Large intestine (tissue), 3 donors: ENCODE measurements at regions not wholly inside any gene's neighbourhood (a gene's known extent, or its start where the extent isn't known, plus 50 kb on each side); places are given as distances from the start of the nearest gene placed in this dataset.

Experiments
- DNase-seq, 2 donors: peaks; one replicate each; pipeline versions ENCODE4 v3.0.0 to v3.0.0-alpha.2; 2013
- H3K27ac ChIP-seq: one replicate; pipeline ENCODE4 v1.5.1; 2013; ENCODE audit warnings: low read length
- H3K27me3 ChIP-seq: 2 replicates; pipeline ENCODE4 v1.6.1; 2013; ENCODE audit warnings: low read length; ENCODE audit not compliant: control insufficient read depth, insufficient read depth
- H3K36me3 ChIP-seq: 2 replicates; pipeline ENCODE4 v1.6.1; 2013; ENCODE audit warnings: low read length; ENCODE audit not compliant: control insufficient read depth, insufficient read depth
- H3K4me1 ChIP-seq: one replicate; pipeline ENCODE4 v1.6.1; 2013; ENCODE audit warnings: low read length; ENCODE audit not compliant: control insufficient read depth, insufficient read depth
- H3K4me3 ChIP-seq: one replicate; pipeline ENCODE4 v1.5.1; 2013; ENCODE audit warnings: low read length
- H3K9me3 ChIP-seq: one replicate; pipeline ENCODE4 v1.6.1; 2013; ENCODE audit warnings: mild to moderate bottlenecking, low read depth, low read length, moderate library complexity; ENCODE audit not compliant: control insufficient read depth
- WGBS: methylation state at CpG from one replicate; pipeline ENCODE4 v1.1.5; 2013; ENCODE audit warnings: low lambda C conversion rate; ENCODE audit not compliant: insufficient coverage; 5-methylcytosine and 5-hydroxymethylcytosine counted together

- no peak for DNase-seq
- Histone ChIP-seq H3K27ac (no peak overlapping the region), H3K27me3 (no peaks in the 10 kb centered on the region), H3K4me1 (no peaks in the 10 kb centered on the region), H3K4me3 (no peak overlapping the region), H3K9me3 (no peaks in the 10 kb centered on the region), H3K36me3 (no peaks in the 10 kb centered on the region)
- WGBS: no CpG with 5 or more reads among the region's 8 CpGs
Observed at GRCh38 chr18:76668119-76668518, 154.2 kb upstream of the ZNF236 start.

- Histone ChIP-seq H3K27me3 (no peaks in the 10 kb centered on the region), H3K36me3 (no peaks in the 10 kb centered on the region), H3K4me3 (no peak overlapping the region), H3K27ac (no peak overlapping the region), H3K9me3 (no peaks in the 10 kb centered on the region), H3K4me1 (no peaks in the 10 kb centered on the region)
- no CpG with 5 or more reads among the region's 12 CpGs for WGBS
- no peak for DNase-seq
Observed at GRCh38 chr18:76667603-76668002, 154.8 kb upstream of the ZNF236 start.

- no peaks in the 10 kb centered on the region for H3K36me3 ChIP-seq
- DNase-seq: no peak
- H3K4me3 ChIP-seq: no peak overlapping the region
- H3K4me1 ChIP-seq: no peaks in the 10 kb centered on the region
- H3K9me3 ChIP-seq: no peaks in the 10 kb centered on the region
- no peak overlapping the region for H3K27ac ChIP-seq
- H3K27me3 ChIP-seq: no peaks in the 10 kb centered on the region
- 92% methylated on average over 2 of the region's 7 CpGs for WGBS
Observed at GRCh38 chr18:76662626-76663025, 159.7 kb upstream of the ZNF236 start.

- Histone ChIP-seq H3K9me3 (no peaks in the 10 kb centered on the region), H3K27me3 (no peaks in the 10 kb centered on the region), H3K4me1 (no peaks in the 10 kb centered on the region), H3K36me3 (no peaks in the 10 kb centered on the region), H3K27ac (no peak overlapping the region), H3K4me3 (no peak overlapping the region)
- no CpG with 5 or more reads among the region's 9 CpGs for WGBS
- no peak for DNase-seq
Observed at GRCh38 chr18:76660571-76661192, 161.7 kb upstream of the ZNF236 start.

- Histone ChIP-seq H3K4me1 (no peaks in the 10 kb centered on the region), H3K4me3 (no peak overlapping the region), H3K36me3 (no peaks in the 10 kb centered on the region), H3K27ac (no peak overlapping the region), H3K9me3 (no peaks in the 10 kb centered on the region), H3K27me3 (no peaks in the 10 kb centered on the region)
- no peak for DNase-seq
- no CpG with 5 or more reads among the region's 7 CpGs for WGBS
Observed at GRCh38 chr18:76658627-76659026, 163.6 kb upstream of the ZNF516 start.

GRCh38 chr18:76657911-76658470 lies 162.9 kb upstream of the ZNF516 start:
- no peak for DNase-seq
- Histone ChIP-seq H3K36me3 (no peaks in the 10 kb centered on the region), H3K4me1 (no peaks in the 10 kb centered on the region), H3K27ac (no peak overlapping the region), H3K27me3 (no peaks in the 10 kb centered on the region), H3K9me3 (no peaks in the 10 kb centered on the region), H3K4me3 (no peak overlapping the region)
- 100% methylated on average over 2 of the region's 9 CpGs for WGBS

GRCh38 chr18:76656925-76657827 lies 162.1 kb upstream of the ZNF516 start:
- Histone ChIP-seq H3K4me3 (no peak overlapping the region), H3K36me3 (no peaks in the 10 kb centered on the region), H3K9me3 (no peaks in the 10 kb centered on the region), H3K4me1 (no peaks in the 10 kb centered on the region), H3K27me3 (no peaks in the 10 kb centered on the region), H3K27ac (no peak overlapping the region)
- peak in 1 of 2 donors; percentile 13 for DNase-seq
- 100% methylated on average over 1 of the region's 8 CpGs for WGBS

GRCh38 chr18:76654577-76654976 lies 159.5 kb upstream of the ZNF516 start:
- WGBS: no CpG with 5 or more reads among the region's 4 CpGs
- no peak for DNase-seq
- H3K27ac ChIP-seq: no peak overlapping the region
- no peaks in the 10 kb centered on the region for H3K4me1 ChIP-seq
- H3K27me3 ChIP-seq: no peaks in the 10 kb centered on the region
- no peaks in the 10 kb centered on the region for H3K9me3 ChIP-seq
- H3K36me3 ChIP-seq: no peaks in the 10 kb centered on the region
- no peak overlapping the region for H3K4me3 ChIP-seq

GRCh38 chr18:76647322-76647721 lies 152.3 kb upstream of the ZNF516 start:
- H3K27ac ChIP-seq: no peak overlapping the region
- H3K27me3 ChIP-seq: no peaks in the 10 kb centered on the region
- no peak for DNase-seq
- peaks cover 4% of the 10 kb centered on the region for H3K9me3 ChIP-seq
- H3K36me3 ChIP-seq: no peaks in the 10 kb centered on the region
- no CpG with 5 or more reads among the region's 11 CpGs for WGBS
- H3K4me3 ChIP-seq: no peak overlapping the region
- no peaks in the 10 kb centered on the region for H3K4me1 ChIP-seq

GRCh38 chr18:76644580-76644979 lies 149.5 kb upstream of the ZNF516 start:
- Histone ChIP-seq H3K4me1 (no peaks in the 10 kb centered on the region), H3K36me3 (no peaks in the 10 kb centered on the region), H3K27ac (no peak overlapping the region), H3K4me3 (no peak overlapping the region), H3K27me3 (no peaks in the 10 kb centered on the region), H3K9me3 (peaks cover 4% of the 10 kb centered on the region)
- WGBS: no CpG with 5 or more reads among the region's 13 CpGs
- no peak for DNase-seq
